Trophoblast cell (in vitro differentiated cells and primary cell): ENCODE measurements at regions not wholly inside any gene's neighbourhood (a gene's known extent, or its start where the extent isn't known, plus 50 kb on each side); places are given as distances from the start of the nearest gene placed in this dataset.

Experiments
- DNase-seq, 2 donors: peaks; one replicate each; pipeline ENCODE4 v3.0.0-alpha.2; 2016
- H2AFZ ChIP-seq: 2 replicates; pipeline ENCODE4 v1.6.1; 2013; ENCODE audit warnings: low read length, moderate library complexity, mild to moderate bottlenecking; ENCODE audit not compliant: insufficient read depth, poor library complexity
- H2AK5ac ChIP-seq: 2 replicates; pipeline ENCODE4 v1.6.1; 2013; ENCODE audit warnings: mild to moderate bottlenecking, low read length
- H2BK120ac ChIP-seq: 2 replicates; pipeline ENCODE4 v1.6.1; 2013; ENCODE audit warnings: low read length, mild to moderate bottlenecking, moderate library complexity; ENCODE audit not compliant: insufficient read depth, poor library complexity
- H2BK12ac ChIP-seq: 2 replicates; pipeline ENCODE4 v1.6.1; 2013; ENCODE audit warnings: mild to moderate bottlenecking, low read length, moderate library complexity
- H2BK5ac ChIP-seq: 2 replicates; pipeline ENCODE4 v1.6.1; 2013; ENCODE audit warnings: low read length, low read depth, moderate library complexity, mild to moderate bottlenecking; ENCODE audit not compliant: poor library complexity
- H3K14ac ChIP-seq: 2 replicates; pipeline ENCODE4 v1.6.1; 2013; ENCODE audit warnings: mild to moderate bottlenecking, low read length
- H3K18ac ChIP-seq: 2 replicates; pipeline ENCODE4 v1.6.1; 2013; ENCODE audit warnings: mild to moderate bottlenecking, low read length
- H3K23ac ChIP-seq: 2 replicates; pipeline ENCODE4 v1.6.1; 2013; ENCODE audit warnings: low read length
- H3K27ac ChIP-seq: 2 replicates; pipeline ENCODE4 v1.5.1; 2013; ENCODE audit warnings: low read depth, mild to moderate bottlenecking, inconsistent platforms, low read length, moderate library complexity
- H3K27me3 ChIP-seq: 2 replicates; pipeline ENCODE4 v1.6.1; 2013; ENCODE audit warnings: inconsistent platforms, mild to moderate bottlenecking, low read length, moderate library complexity; ENCODE audit not compliant: insufficient read depth
- H3K36me3 ChIP-seq, 2 experiments: 1 replicate in 1 of 2; 2 replicates in 1 of 2; pipeline ENCODE4 v1.6.1; 2013; ENCODE audit warnings: low read length in 2 of 2, mild to moderate bottlenecking in 2 of 2, moderate library complexity in 1 of 2; ENCODE audit not compliant: insufficient read depth in 2 of 2, control insufficient read depth in 1 of 2
- H3K4ac ChIP-seq: 2 replicates; pipeline ENCODE4 v1.6.1; 2013; ENCODE audit warnings: low read depth, mild to moderate bottlenecking, low read length, moderate library complexity
- H3K4me1 ChIP-seq, 2 experiments: 1 replicate in 1 of 2; 2 replicates in 1 of 2; pipeline ENCODE4 v1.6.1; 2013; ENCODE audit warnings: low read length in 2 of 2, mild to moderate bottlenecking in 2 of 2, moderate library complexity in 1 of 2; ENCODE audit not compliant: insufficient read depth in 2 of 2, control insufficient read depth in 1 of 2
- H3K4me2 ChIP-seq: 2 replicates; pipeline ENCODE4 v1.6.1; 2013; ENCODE audit warnings: inconsistent platforms, mild to moderate bottlenecking, low read length, moderate library complexity
- H3K4me3 ChIP-seq: 2 replicates; pipeline ENCODE4 v1.5.1; 2013; ENCODE audit warnings: mild to moderate bottlenecking, low read depth, low read length, inconsistent platforms
- H3K79me1 ChIP-seq: one replicate; pipeline ENCODE4 v1.6.1; 2013; ENCODE audit warnings: low read length
- H3K79me2 ChIP-seq: 2 replicates; pipeline ENCODE4 v1.6.1; 2013; ENCODE audit warnings: low read length, mild to moderate bottlenecking; ENCODE audit not compliant: control insufficient read depth, insufficient read depth, poor library complexity
- H3K9ac ChIP-seq: 2 replicates; pipeline ENCODE4 v1.6.1; 2013; ENCODE audit warnings: mild to moderate bottlenecking, low read length
- H3K9me3 ChIP-seq: 2 replicates; pipeline ENCODE4 v1.6.1; 2013; ENCODE audit warnings: low read depth, mild to moderate bottlenecking, control low read depth, inconsistent platforms, low read length; ENCODE audit not compliant: insufficient read depth
- H4K12ac ChIP-seq: 2 replicates; pipeline ENCODE4 v1.6.1; 2013; ENCODE audit warnings: low read depth, mild to moderate bottlenecking, low read length, moderate library complexity
- H4K8ac ChIP-seq: 2 replicates; pipeline ENCODE4 v1.6.1; 2013; ENCODE audit warnings: low read depth, mild to moderate bottlenecking, low read length, moderate library complexity
- H4K91ac ChIP-seq: one replicate; pipeline ENCODE4 v1.6.1; 2013; ENCODE audit warnings: low read depth, mild to moderate bottlenecking, low read length, moderate library complexity
- WGBS: extraction: QIAGEN DNeasy Blood & Tissue Kit; methylation state at CpG from one replicate; pipeline ENCODE4 v1.1.7; 2013; ENCODE audit warnings: missing lambda C conversion rate; ENCODE audit not compliant: insufficient read length, insufficient coverage; ENCODE audit errors: extremely low coverage; 5-methylcytosine and 5-hydroxymethylcytosine counted together

DNA sequence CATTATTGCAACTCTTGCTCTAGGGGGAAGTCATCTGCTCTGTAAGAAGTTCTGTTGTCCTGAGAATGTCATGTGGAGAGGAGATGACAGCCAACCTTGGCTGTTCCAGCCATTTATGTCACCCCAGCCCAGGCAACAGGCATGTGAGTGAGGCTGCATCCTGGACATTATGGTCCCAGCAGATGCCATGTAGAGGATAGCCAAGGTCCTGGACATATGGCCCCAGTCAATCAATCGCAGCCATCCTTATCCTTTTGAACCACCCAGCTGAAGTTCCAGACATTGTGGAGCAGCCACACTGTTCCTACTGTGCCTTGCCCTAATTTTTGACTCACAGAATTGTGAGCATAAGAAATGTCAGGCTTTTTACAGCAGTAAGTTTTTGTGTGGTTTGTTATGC lies 84.9 kb downstream of the AVPR1A start:
- Histone ChIP-seq H3K9me3 (no peaks in the 10 kb centered on the region), H3K27ac (no peak overlapping the region), H3K4me3 (no peak overlapping the region), H3K79me1 (no peaks in the 10 kb centered on the region), H2AFZ (no peak overlapping the region), H4K91ac (no peak overlapping the region), H2BK5ac (no peak overlapping the region), H3K27me3 (no peaks in the 10 kb centered on the region), H4K8ac (no peak overlapping the region), H4K12ac (no peak overlapping the region), H3K79me2 (no peaks in the 10 kb centered on the region), H3K4me1 (no peaks in the 10 kb centered on the region), H2BK120ac (no peak overlapping the region), H3K9ac (no peak overlapping the region), H3K18ac (no peak overlapping the region), H3K36me3 (no peaks in the 10 kb centered on the region), H2BK12ac (no peak overlapping the region), H3K14ac (no peak overlapping the region), H3K4ac (no peak overlapping the region), H3K23ac (no peak overlapping the region), H2AK5ac (no peak overlapping the region), H3K4me2 (no peak overlapping the region)
- no peak for DNase-seq
- WGBS = no CpG with 5 or more reads among the region's 1 CpG

DNA sequence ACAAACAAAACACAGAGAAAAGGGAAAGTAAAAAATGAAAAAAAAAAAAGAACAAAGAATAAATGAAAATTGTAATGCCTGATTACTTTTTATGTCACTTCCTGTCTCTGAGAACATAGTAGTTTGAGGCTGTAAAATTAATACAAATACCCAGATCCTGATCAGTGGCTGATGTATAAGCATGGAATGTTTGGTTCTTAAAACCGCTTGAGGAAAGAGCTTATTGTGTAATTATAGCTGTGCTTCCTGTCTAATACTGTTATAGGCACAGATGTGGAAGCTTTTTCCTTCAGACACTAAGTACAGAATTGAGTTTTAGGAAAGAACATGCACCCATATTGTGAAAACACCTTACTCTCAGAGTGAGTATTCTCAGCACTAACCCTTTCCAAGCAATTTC lies 86.9 kb downstream of the AVPR1A start:
- DNase-seq = peak in 1 of 2 donors; percentile 57
- H4K12ac ChIP-seq = no peak overlapping the region
- no peak overlapping the region for H2BK5ac ChIP-seq
- no peaks in the 10 kb centered on the region for H3K79me2 ChIP-seq
- no CpG with 5 or more reads among the region's 1 CpG for WGBS
- no peaks in the 10 kb centered on the region for H3K4me1 ChIP-seq
- no peak overlapping the region for H3K4me2 ChIP-seq
- H4K91ac ChIP-seq = no peak overlapping the region
- no peak overlapping the region for H2AFZ ChIP-seq
- no peak overlapping the region for H2BK12ac ChIP-seq
- no peak overlapping the region for H3K23ac ChIP-seq
- no peak overlapping the region for H4K8ac ChIP-seq
- H3K27me3 ChIP-seq = no peaks in the 10 kb centered on the region
- no peak overlapping the region for H3K18ac ChIP-seq
- no peak overlapping the region for H3K14ac ChIP-seq
- no peak overlapping the region for H2AK5ac ChIP-seq
- H3K27ac ChIP-seq = no peak overlapping the region
- H3K36me3 ChIP-seq = no peaks in the 10 kb centered on the region
- H2BK120ac ChIP-seq = no peak overlapping the region
- H3K9ac ChIP-seq = no peak overlapping the region
- no peaks in the 10 kb centered on the region for H3K9me3 ChIP-seq
- H3K4ac ChIP-seq = no peak overlapping the region
- H3K4me3 ChIP-seq = no peak overlapping the region
- no peaks in the 10 kb centered on the region for H3K79me1 ChIP-seq

DNA sequence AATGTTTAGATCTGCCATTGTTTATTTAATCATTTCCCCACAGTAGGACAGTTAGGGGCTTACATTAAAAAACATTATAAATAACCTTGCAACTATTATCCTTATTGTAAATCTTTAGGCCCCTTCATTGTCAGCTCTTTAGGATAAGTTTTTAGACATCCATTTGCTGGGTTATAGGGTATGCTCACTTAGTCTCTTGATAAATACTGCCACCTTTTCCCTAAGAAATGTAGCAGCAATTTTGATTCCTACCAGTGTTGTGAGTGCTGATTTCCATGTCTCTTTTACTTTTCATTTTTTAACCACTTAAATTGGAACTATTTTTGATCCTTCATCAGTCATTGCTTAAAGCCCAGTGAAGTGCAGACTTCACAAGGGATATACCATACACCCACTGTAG lies 94.4 kb downstream of the AVPR1A start:
- Histone ChIP-seq H3K27ac (no peak overlapping the region), H4K8ac (no peak overlapping the region), H2BK5ac (no peak overlapping the region), H2AK5ac (no peak overlapping the region), H3K18ac (no peak overlapping the region), H4K91ac (no peak overlapping the region), H3K79me2 (no peaks in the 10 kb centered on the region), H3K14ac (no peak overlapping the region), H3K9ac (no peak overlapping the region), H3K27me3 (no peaks in the 10 kb centered on the region), H3K36me3 (no peaks in the 10 kb centered on the region), H3K4me2 (no peak overlapping the region), H3K4me1 (no peaks in the 10 kb centered on the region), H3K79me1 (no peaks in the 10 kb centered on the region), H4K12ac (no peak overlapping the region), H3K4ac (no peak overlapping the region), H3K4me3 (no peak overlapping the region), H3K9me3 (no peaks in the 10 kb centered on the region), H3K23ac (no peak overlapping the region), H2AFZ (no peak overlapping the region), H2BK12ac (no peak overlapping the region), H2BK120ac (no peak overlapping the region)
- DNase-seq = no peak

DNA sequence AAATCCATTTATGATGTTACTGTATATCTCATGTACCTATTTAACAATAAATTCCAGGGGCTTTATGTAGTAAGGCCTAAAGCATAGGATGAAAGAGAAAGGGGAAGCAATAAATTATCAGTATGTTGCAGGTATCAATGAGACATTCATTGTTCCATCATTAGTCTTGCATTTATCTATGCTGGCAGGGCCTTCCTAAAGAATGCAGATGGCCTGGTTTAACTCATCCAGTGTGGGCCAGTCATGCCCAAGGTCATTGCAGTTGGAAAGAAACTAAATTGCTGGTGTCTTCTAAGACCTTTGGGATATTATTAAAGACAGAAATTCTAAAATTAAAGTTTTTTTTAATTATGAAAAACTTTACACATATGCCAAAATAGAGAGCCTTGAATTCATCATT lies 98.3 kb downstream of the AVPR1A start:
- no peak overlapping the region for H3K27ac ChIP-seq
- H3K14ac ChIP-seq = no peak overlapping the region
- no peaks in the 10 kb centered on the region for H3K36me3 ChIP-seq
- no peaks in the 10 kb centered on the region for H3K79me1 ChIP-seq
- H3K18ac ChIP-seq = no peak overlapping the region
- H3K4me3 ChIP-seq = no peak overlapping the region
- no peak overlapping the region for H2BK120ac ChIP-seq
- H2BK5ac ChIP-seq = no peak overlapping the region
- no peaks in the 10 kb centered on the region for H3K4me1 ChIP-seq
- no peaks in the 10 kb centered on the region for H3K79me2 ChIP-seq
- no peak overlapping the region for H2AK5ac ChIP-seq
- H4K12ac ChIP-seq = no peak overlapping the region
- no peak overlapping the region for H4K8ac ChIP-seq
- H2BK12ac ChIP-seq = no peak overlapping the region
- DNase-seq = peak; percentile 24 to 73
- no peaks in the 10 kb centered on the region for H3K27me3 ChIP-seq
- H3K9me3 ChIP-seq = no peaks in the 10 kb centered on the region
- H4K91ac ChIP-seq = no peak overlapping the region
- H2AFZ ChIP-seq = no peak overlapping the region
- H3K4ac ChIP-seq = no peak overlapping the region
- H3K23ac ChIP-seq = no peak overlapping the region
- H3K9ac ChIP-seq = no peak overlapping the region
- H3K4me2 ChIP-seq = no peak overlapping the region

DNA sequence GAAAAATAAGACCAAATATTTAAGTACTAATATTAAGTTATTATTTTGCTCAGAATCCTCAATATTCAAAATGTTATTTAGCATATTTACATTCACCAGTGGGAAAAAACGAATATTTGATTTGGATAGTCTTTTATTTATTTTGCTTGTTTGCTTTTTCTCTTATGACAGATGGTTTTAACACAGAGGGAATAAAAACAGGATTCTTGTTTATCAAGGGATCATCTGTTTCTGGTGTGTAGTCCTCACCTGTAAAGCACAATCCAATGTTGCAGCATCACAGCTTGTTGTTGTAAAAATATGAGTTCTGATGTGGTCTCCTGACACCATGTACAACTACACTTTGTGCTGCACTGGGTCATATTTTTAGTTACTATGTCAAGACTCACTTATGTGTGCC lies 103.9 kb downstream of the AVPR1A start:
- Histone ChIP-seq H3K14ac (peak overlapping the region; percentile 37), H3K23ac (no peak overlapping the region), H3K18ac (no peak overlapping the region), H3K4ac (no peak overlapping the region), H3K4me3 (no peak overlapping the region), H2BK12ac (no peak overlapping the region), H2BK120ac (no peak overlapping the region), H2AK5ac (no peak overlapping the region), H2BK5ac (no peak overlapping the region), H3K4me1 (peaks cover 0 to 6% of the 10 kb centered on the region in 2 experiments), H4K12ac (no peak overlapping the region), H3K9ac (no peak overlapping the region), H3K36me3 (no peaks in the 10 kb centered on the region), H3K79me2 (no peaks in the 10 kb centered on the region), H3K9me3 (no peaks in the 10 kb centered on the region), H4K91ac (no peak overlapping the region), H3K4me2 (no peak overlapping the region), H3K79me1 (peaks cover 4% of the 10 kb centered on the region), H3K27ac (no peak overlapping the region), H2AFZ (no peak overlapping the region), H4K8ac (no peak overlapping the region), H3K27me3 (no peaks in the 10 kb centered on the region)
- no CpG with 5 or more reads among the region's 1 CpG for WGBS
- DNase-seq = no peak
